Mesendoderm (in vitro differentiated cells): ENCODE measurements at regions not wholly inside any gene's neighbourhood (a gene's known extent, or its start where the extent isn't known, plus 50 kb on each side); places are given as distances from the start of the nearest gene placed in this dataset.
"Not testable (repeated sequence)": the region's sequence is repeated elsewhere in the genome, so short reads cannot be mapped to it uniquely, and the experiment has no call there.

ENCODE experiments used
- DNase-seq: peaks from one replicate; pipeline ENCODE4 v3.0.0; 2013
- H2AK5ac ChIP-seq: 2 replicates; pipeline ENCODE4 v1.6.1; 2013; ENCODE audit warnings: low read length, inconsistent platforms
- H2BK120ac ChIP-seq: 2 replicates; pipeline ENCODE4 v1.6.1; 2013; ENCODE audit warnings: low read depth, mild to moderate bottlenecking, low read length, moderate library complexity, mixed read lengths
- H2BK15ac ChIP-seq: replicated peaks from 2 replicates; pipeline ENCODE4 v1.6.1; 2013; ENCODE audit warnings: low read depth, mild to moderate bottlenecking, moderate library complexity
- H2BK5ac ChIP-seq: 2 replicates; pipeline ENCODE4 v1.6.1; 2013; ENCODE audit warnings: low read length, inconsistent platforms
- H3K18ac ChIP-seq: 2 replicates; pipeline ENCODE4 v1.6.1; 2013; ENCODE audit warnings: mild to moderate bottlenecking, low read length, mixed read lengths
- H3K23ac ChIP-seq: one replicate; pipeline ENCODE4 v1.6.1; 2013; ENCODE audit warnings: low read length
- H3K27ac ChIP-seq: 2 replicates; pipeline ENCODE4 v1.5.1; 2013; ENCODE audit warnings: low read depth, mild to moderate bottlenecking, inconsistent platforms, low read length, moderate library complexity
- H3K27me3 ChIP-seq: 2 replicates; pipeline ENCODE4 v1.6.1; 2013; ENCODE audit warnings: low read length, control low read depth, mild to moderate bottlenecking, inconsistent platforms; ENCODE audit not compliant: insufficient read depth, poor library complexity
- H3K36me3 ChIP-seq: 2 replicates; pipeline ENCODE4 v1.6.1; 2013; ENCODE audit warnings: low read length, inconsistent platforms; ENCODE audit not compliant: control insufficient read depth, insufficient read depth
- H3K4ac ChIP-seq: one replicate; pipeline ENCODE4 v1.6.1; 2013; ENCODE audit warnings: low read depth, mild to moderate bottlenecking, low read length, moderate library complexity
- H3K4me1 ChIP-seq: 2 replicates; pipeline ENCODE4 v1.6.1; 2013; ENCODE audit warnings: low read depth, low read length, inconsistent platforms; ENCODE audit not compliant: control insufficient read depth
- H3K4me2 ChIP-seq: 2 replicates; pipeline ENCODE4 v1.6.1; 2013; ENCODE audit warnings: low read length
- H3K4me3 ChIP-seq: 2 replicates; pipeline ENCODE4 v1.5.1; 2013; ENCODE audit warnings: mild to moderate bottlenecking, low read length
- H3K56ac ChIP-seq: one replicate; pipeline ENCODE4 v1.6.1; 2013; ENCODE audit warnings: low read length
- H3K79me1 ChIP-seq: 2 replicates; pipeline ENCODE4 v1.6.1; 2013; ENCODE audit warnings: low read length, inconsistent platforms
- H3K79me2 ChIP-seq: 2 replicates; pipeline ENCODE4 v1.6.1; 2013; ENCODE audit warnings: mild to moderate bottlenecking, low read length; ENCODE audit not compliant: control insufficient read depth, insufficient read depth
- H3K9ac ChIP-seq: 2 replicates; pipeline ENCODE4 v1.6.1; 2013; ENCODE audit warnings: low read length, inconsistent platforms
- H4K5ac ChIP-seq: one replicate; pipeline ENCODE4 v1.6.1; 2013; ENCODE audit warnings: low read length
- H4K8ac ChIP-seq: one replicate; pipeline ENCODE4 v1.6.1; 2013; ENCODE audit warnings: low read depth, mild to moderate bottlenecking, control low read depth, low read length, moderate library complexity
- WGBS: extraction: QIAGEN DNeasy Blood & Tissue Kit; methylation state at CpG from one replicate; pipeline ENCODE4 v1.1.7; 2013; ENCODE audit warnings: low lambda C conversion rate, missing lambda C conversion rate; ENCODE audit not compliant: insufficient coverage; ENCODE audit errors: extremely low coverage; 5-methylcytosine and 5-hydroxymethylcytosine counted together

- Histone ChIP-seq H2AK5ac (no peak overlapping the region), H2BK15ac (no peak overlapping the region), H3K4me2 (no peak overlapping the region), H2BK5ac (peak overlapping the region; percentile 18), H3K79me1 (no peaks in the 10 kb centered on the region), H3K27me3 (no peaks in the 10 kb centered on the region), H3K56ac (peak overlapping the region; percentile 6), H3K23ac (no peak overlapping the region), H3K18ac (no peak overlapping the region), H3K27ac (no peak overlapping the region), H3K4me3 (no peak overlapping the region), H4K8ac (no peak overlapping the region), H3K4ac (no peak overlapping the region), H4K5ac (no peak overlapping the region), H3K4me1 (no peaks in the 10 kb centered on the region), H3K9ac (no peak overlapping the region), H3K79me2 (no peaks in the 10 kb centered on the region), H2BK120ac (no peak overlapping the region), H3K36me3 (no peaks in the 10 kb centered on the region)
- peak; percentile 36 for DNase-seq
Measured at GRCh38 chr4:117135634-117136354, 50.4 kb upstream of the TRAM1L1 start.

DNA sequence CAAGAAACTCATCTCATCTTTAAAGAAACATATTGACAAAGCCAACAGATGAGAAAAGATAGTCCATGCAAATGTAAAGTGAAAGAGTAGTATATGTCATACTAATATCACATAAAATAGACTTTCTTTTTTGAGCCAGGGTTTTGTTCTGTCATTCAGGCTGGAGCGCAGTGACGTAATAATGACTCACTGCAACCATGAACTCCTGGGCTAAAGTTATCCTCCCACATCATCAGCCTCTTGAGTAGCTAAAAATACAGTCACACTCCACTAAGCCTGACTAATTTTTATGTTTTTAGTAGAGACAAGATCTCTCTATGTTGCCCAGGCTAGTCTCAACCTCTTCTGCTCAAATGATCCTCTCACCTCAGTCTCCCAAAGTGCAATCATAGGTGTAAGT lies 51.8 kb upstream of the TRAM1L1 start:
- H3K36me3 ChIP-seq: no peaks in the 10 kb centered on the region
- H3K9ac ChIP-seq: no peak overlapping the region
- H3K23ac ChIP-seq: no peak overlapping the region
- no peaks in the 10 kb centered on the region for H3K79me2 ChIP-seq
- no peak overlapping the region for H2BK120ac ChIP-seq
- H3K27ac ChIP-seq: no peak overlapping the region
- H3K4ac ChIP-seq: no peak overlapping the region
- H3K4me3 ChIP-seq: no peak overlapping the region
- H3K56ac ChIP-seq: no peak overlapping the region
- no CpG with 5 or more reads among the region's 2 CpGs for WGBS
- no peaks in the 10 kb centered on the region for H3K27me3 ChIP-seq
- no peak overlapping the region for H2AK5ac ChIP-seq
- no peak overlapping the region for H4K8ac ChIP-seq
- no peaks in the 10 kb centered on the region for H3K79me1 ChIP-seq
- no peaks in the 10 kb centered on the region for H3K4me1 ChIP-seq
- H2BK5ac ChIP-seq: no peak overlapping the region
- no peak for DNase-seq
- no peak overlapping the region for H3K4me2 ChIP-seq
- H4K5ac ChIP-seq: no peak overlapping the region
- no peak overlapping the region for H3K18ac ChIP-seq
- H2BK15ac ChIP-seq: no peak overlapping the region

- not testable (repeated sequence) for H3K56ac ChIP-seq, H4K5ac ChIP-seq, H3K27ac ChIP-seq, H3K18ac ChIP-seq, H2AK5ac ChIP-seq, H3K79me1 ChIP-seq, DNase-seq, H2BK5ac ChIP-seq, H3K79me2 ChIP-seq, H2BK15ac ChIP-seq, H3K36me3 ChIP-seq, H3K4me1 ChIP-seq, H3K4me2 ChIP-seq, H3K4me3 ChIP-seq, H3K9ac ChIP-seq, H4K8ac ChIP-seq, H3K4ac ChIP-seq, H3K23ac ChIP-seq, H2BK120ac ChIP-seq, H3K27me3 ChIP-seq
- WGBS: no CpG with 5 or more reads among the region's 3 CpGs
Measured at GRCh38 chr4:117138732-117139131, 53.4 kb upstream of the TRAM1L1 start.

GRCh38 chr4:117154251-117154650 lies 68.9 kb upstream of the TRAM1L1 start:
- no peak overlapping the region for H3K23ac ChIP-seq
- H2AK5ac ChIP-seq: no peak overlapping the region
- no peak overlapping the region for H3K4me2 ChIP-seq
- no peak overlapping the region for H3K9ac ChIP-seq
- no peaks in the 10 kb centered on the region for H3K27me3 ChIP-seq
- no peak overlapping the region for H4K5ac ChIP-seq
- H3K4me1 ChIP-seq: no peaks in the 10 kb centered on the region
- no peak overlapping the region for H2BK5ac ChIP-seq
- no peak overlapping the region for H2BK15ac ChIP-seq
- WGBS: no CpG with 5 or more reads among the region's 6 CpGs
- no peak for DNase-seq
- H3K79me1 ChIP-seq: no peaks in the 10 kb centered on the region
- H3K56ac ChIP-seq: no peak overlapping the region
- no peak overlapping the region for H3K4me3 ChIP-seq
- H3K36me3 ChIP-seq: no peaks in the 10 kb centered on the region
- H3K18ac ChIP-seq: no peak overlapping the region
- H2BK120ac ChIP-seq: no peak overlapping the region
- no peak overlapping the region for H3K4ac ChIP-seq
- no peak overlapping the region for H3K27ac ChIP-seq
- H4K8ac ChIP-seq: no peak overlapping the region
- no peaks in the 10 kb centered on the region for H3K79me2 ChIP-seq

DNA sequence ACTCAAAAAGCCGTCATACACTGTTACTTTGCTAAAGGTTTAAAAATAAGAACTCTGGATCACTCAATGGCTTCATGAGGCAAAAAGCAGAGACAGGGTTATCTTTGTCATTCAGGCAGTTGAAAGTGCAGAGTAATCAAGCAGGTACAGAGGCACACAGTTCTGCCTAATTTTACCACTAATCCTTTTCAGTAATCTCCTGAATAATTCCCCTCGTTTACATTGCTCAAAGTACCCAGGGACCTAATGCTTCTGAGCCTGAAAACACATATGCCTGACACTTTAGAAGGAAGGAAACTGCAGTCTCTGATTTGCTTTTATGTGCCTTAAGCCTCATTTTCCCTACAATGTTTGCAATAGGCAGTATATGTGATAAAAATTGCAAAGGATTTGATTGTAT lies 71.4 kb upstream of the TRAM1L1 start:
- Histone ChIP-seq H4K8ac (no peak overlapping the region), H4K5ac (no peak overlapping the region), H3K23ac (no peak overlapping the region), H3K4me3 (no peak overlapping the region), H3K4ac (no peak overlapping the region), H3K9ac (no peak overlapping the region), H3K27ac (no peak overlapping the region), H2BK15ac (no peak overlapping the region), H2BK120ac (no peak overlapping the region), H3K4me1 (no peaks in the 10 kb centered on the region), H2BK5ac (no peak overlapping the region), H3K4me2 (no peak overlapping the region), H3K79me2 (no peaks in the 10 kb centered on the region), H3K27me3 (no peaks in the 10 kb centered on the region), H3K56ac (no peak overlapping the region), H3K79me1 (no peaks in the 10 kb centered on the region), H3K36me3 (no peaks in the 10 kb centered on the region), H2AK5ac (no peak overlapping the region), H3K18ac (no peak overlapping the region)
- no peak for DNase-seq
- no CpG with 5 or more reads among the region's 2 CpGs for whole genome bisulfite sequencing

DNA sequence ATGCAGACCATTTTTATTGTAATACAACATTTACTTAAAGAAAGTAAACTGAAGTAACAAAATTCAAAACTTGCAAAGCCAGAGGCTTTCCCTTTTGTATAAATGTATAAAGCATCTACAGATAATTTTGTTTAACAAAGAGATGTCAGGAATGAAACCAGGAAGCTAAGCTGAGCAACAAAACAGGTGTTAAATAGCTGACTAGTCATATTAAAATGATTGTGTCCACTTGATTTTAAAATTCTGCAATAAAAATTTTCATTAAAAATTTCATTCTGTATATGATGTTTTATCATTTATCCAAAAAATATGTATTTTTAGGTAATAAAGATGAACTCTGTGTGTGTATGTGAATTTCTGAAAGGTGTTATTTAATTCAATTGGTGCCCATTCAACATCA lies 72.0 kb upstream of the TRAM1L1 start:
- Histone ChIP-seq H2BK15ac (no peak overlapping the region), H3K9ac (no peak overlapping the region), H3K27ac (no peak overlapping the region), H3K4me2 (no peak overlapping the region), H3K23ac (no peak overlapping the region), H3K79me2 (no peaks in the 10 kb centered on the region), H3K4me1 (no peaks in the 10 kb centered on the region), H2BK120ac (no peak overlapping the region), H4K8ac (no peak overlapping the region), H3K79me1 (no peaks in the 10 kb centered on the region), H4K5ac (no peak overlapping the region), H3K27me3 (no peaks in the 10 kb centered on the region), H3K18ac (no peak overlapping the region), H3K56ac (no peak overlapping the region), H2BK5ac (no peak overlapping the region), H3K36me3 (no peaks in the 10 kb centered on the region), H2AK5ac (no peak overlapping the region), H3K4me3 (no peak overlapping the region), H3K4ac (no peak overlapping the region)
- DNase-seq: no peak
